ENCODE measurements at regions not wholly inside any gene's neighbourhood (a gene's known extent, or its start where the extent isn't known, plus 50 kb on each side); places are given as distances from the start of the nearest gene placed in this dataset.

DNA sequence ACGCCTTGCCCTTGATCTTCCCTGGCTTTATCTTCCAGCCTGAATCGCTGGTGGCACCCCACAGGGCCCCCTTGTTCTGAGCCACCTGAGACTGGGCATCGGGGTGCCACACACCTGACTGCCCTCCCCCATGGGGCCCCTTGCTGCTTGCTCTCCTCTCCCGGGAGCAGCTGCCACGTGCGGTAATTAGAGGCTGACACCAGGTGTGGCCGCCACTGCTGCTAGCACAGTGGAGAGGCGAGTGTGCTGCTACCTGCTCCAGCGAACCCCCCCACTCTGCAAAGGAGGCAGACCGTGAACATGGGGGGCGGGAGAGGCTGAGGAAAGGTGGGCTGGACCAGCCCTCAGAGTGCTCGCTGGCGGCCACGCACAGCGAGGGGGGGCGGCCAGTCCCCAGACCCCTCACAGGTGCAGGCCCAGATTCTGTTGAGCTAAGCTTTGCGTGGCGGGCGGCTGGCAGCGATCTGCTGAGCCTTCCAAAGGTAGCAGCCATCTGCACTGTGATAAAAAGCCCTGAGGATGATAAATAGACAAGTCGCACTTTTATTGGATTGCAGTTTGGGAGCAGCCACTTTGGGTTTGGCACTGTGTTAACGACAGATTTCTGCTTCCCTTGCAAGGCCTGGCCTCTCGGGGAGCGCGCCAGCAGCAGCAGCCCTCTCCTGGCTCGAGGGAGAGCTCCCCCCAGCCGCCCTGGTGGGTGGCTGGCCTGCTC lies 167.9 kb upstream of the GSE1 start:
- no peak overlapping the region for H3K27ac Mint-ChIP-seq
- no peaks in the 10 kb centered on the region for H3K36me3 Mint-ChIP-seq (ENCODE audit: low read depth)
- H3K4me3 Mint-ChIP-seq, result no peak overlapping the region
- H3K9me3 Mint-ChIP-seq, result no peaks in the 10 kb centered on the region
- no peaks in the 10 kb centered on the region for H3K27me3 Mint-ChIP-seq (ENCODE audit: low read depth)
- peaks cover 69% of the 10 kb centered on the region for H3K4me1 Mint-ChIP-seq
- TF ChIP-seq, protein P1, sequence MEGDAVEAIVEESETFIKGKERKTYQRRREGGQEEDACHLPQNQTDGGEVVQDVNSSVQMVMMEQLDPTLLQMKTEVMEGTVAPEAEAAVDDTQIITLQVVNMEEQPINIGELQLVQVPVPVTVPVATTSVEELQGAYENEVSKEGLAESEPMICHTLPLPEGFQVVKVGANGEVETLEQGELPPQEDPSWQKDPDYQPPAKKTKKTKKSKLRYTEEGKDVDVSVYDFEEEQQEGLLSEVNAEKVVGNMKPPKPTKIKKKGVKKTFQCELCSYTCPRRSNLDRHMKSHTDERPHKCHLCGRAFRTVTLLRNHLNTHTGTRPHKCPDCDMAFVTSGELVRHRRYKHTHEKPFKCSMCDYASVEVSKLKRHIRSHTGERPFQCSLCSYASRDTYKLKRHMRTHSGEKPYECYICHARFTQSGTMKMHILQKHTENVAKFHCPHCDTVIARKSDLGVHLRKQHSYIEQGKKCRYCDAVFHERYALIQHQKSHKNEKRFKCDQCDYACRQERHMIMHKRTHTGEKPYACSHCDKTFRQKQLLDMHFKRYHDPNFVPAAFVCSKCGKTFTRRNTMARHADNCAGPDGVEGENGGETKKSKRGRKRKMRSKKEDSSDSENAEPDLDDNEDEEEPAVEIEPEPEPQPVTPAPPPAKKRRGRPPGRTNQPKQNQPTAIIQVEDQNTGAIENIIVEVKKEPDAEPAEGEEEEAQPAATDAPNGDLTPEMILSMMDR (IDR thresholded peaks at IDR 0.05; ENCODE audit: unreplicated experiment in 3 of 3), result no peak

DNA sequence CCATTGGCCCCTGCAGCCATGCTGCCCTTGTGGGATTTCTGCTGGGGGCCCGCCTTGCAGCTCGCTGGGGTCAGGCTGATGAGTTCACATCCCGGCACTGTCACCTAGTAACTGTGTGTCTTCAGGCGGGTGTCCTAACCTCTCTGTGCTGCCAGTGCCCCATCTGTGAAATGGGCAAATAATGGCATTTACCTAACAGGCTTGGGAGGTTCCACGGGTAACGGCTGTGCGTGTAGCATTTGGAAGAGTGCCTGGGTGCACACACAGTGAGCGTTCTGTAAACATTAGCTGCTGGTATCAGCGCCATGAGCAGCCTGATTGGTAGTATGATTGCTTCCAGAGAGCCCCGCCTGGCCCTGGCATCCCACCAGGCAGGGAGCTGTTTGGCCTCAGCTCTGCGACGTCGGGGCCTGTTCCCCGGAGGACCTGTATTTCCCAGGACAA lies 167.3 kb upstream of the GSE1 start:
- no peaks in the 10 kb centered on the region for H3K9me3 Mint-ChIP-seq
- H3K36me3 Mint-ChIP-seq (ENCODE audit: low read depth), result no peaks in the 10 kb centered on the region
- TF ChIP-seq, protein P1 (IDR thresholded peaks at IDR 0.05; ENCODE audit: unreplicated experiment in 3 of 3), result no peak
- no peak overlapping the region for H3K4me3 Mint-ChIP-seq
- peaks cover 67% of the 10 kb centered on the region for H3K4me1 Mint-ChIP-seq
- no peaks in the 10 kb centered on the region for H3K27me3 Mint-ChIP-seq (ENCODE audit: low read depth)
- no peak overlapping the region for H3K27ac Mint-ChIP-seq

DNA sequence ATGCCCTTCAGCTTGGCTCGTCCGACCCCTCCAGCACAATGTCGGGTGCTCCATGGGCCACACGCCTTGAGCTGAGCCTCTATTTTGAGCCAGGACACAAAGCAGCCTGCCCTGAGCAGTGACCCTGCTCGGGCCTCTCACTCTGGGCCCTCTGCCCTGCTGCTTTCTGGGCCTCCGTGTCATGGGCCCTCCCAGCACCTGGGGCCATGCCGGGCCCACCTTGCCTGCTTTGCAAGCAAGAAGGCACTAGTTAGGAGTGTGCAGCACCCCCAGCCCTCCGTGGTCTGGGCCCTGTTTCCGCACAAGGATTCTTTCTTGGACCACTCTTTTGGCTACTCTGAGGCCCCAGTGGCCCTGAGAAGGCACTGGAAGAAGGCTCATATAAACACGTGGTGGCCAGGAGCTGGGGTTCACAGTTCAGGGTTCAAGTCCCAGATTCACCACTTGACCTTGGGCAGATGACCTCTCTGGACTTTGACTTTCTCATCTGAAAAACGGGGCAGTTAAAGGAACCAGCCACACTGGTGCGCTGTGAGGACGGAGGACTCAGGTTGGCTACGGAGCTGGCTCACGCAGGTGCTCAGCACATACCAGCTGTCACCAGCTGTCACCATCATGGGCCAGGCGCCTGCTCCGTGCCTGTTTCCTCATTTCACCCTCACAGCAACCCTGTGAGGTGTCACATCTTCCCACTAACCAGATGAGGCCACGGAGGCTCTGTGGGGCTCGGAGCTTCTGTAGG lies 166.0 kb upstream of the GSE1 start:
- TF ChIP-seq, protein P1 (IDR thresholded peaks at IDR 0.05; ENCODE audit: unreplicated experiment in 3 of 3), result no peak
- H3K4me3 Mint-ChIP-seq, result peak overlapping the region in 1 of 3 experiments; percentile 30
- H3K4me1 Mint-ChIP-seq, result peaks cover 58% of the 10 kb centered on the region
- H3K36me3 Mint-ChIP-seq (ENCODE audit: low read depth), result no peaks in the 10 kb centered on the region
- H3K9me3 Mint-ChIP-seq, result no peaks in the 10 kb centered on the region
- H3K27ac Mint-ChIP-seq, result no peak overlapping the region
- H3K27me3 Mint-ChIP-seq (ENCODE audit: low read depth), result no peaks in the 10 kb centered on the region

DNA sequence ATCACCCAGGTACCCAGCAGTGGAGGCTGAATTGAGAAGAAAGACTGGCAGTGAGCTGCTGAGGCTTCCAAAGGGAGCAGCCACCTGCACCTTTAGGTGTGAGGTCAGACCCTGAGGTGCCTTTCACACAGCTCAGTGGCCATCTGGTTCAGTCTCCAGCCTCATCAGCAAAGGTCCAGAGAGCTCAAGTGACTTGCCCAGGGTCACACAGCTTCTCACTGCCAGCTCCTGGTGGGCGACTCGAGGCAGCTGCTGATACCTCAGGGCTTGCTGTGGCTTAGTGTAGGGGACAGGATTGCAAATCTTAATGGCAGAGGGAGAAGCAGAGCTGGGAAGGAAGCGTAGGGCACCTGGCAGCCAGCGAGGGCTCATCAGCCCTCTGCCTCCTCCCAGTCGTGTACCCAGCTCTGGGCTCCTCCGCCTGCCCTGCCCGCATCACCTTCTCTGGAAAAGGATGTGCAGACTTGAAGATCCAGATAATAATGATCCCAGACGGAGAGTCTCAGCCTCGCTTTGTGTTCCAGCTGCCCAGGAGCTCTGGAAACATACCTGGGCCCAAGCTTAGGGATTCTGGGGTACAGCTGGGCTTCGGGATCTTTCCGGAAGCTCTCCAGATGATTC lies 165.3 kb upstream of the GSE1 start:
- H3K27me3 Mint-ChIP-seq (ENCODE audit: low read depth), result no peaks in the 10 kb centered on the region
- TF ChIP-seq, protein P1 (IDR thresholded peaks at IDR 0.05; ENCODE audit: unreplicated experiment in 3 of 3), result no peak
- H3K36me3 Mint-ChIP-seq (ENCODE audit: low read depth), result no peaks in the 10 kb centered on the region
- peaks cover 54% of the 10 kb centered on the region for H3K4me1 Mint-ChIP-seq
- no peak overlapping the region for H3K4me3 Mint-ChIP-seq
- no peaks in the 10 kb centered on the region for H3K9me3 Mint-ChIP-seq
- H3K27ac Mint-ChIP-seq, result peak overlapping the region; percentile 65 to 80 (median 72)

DNA sequence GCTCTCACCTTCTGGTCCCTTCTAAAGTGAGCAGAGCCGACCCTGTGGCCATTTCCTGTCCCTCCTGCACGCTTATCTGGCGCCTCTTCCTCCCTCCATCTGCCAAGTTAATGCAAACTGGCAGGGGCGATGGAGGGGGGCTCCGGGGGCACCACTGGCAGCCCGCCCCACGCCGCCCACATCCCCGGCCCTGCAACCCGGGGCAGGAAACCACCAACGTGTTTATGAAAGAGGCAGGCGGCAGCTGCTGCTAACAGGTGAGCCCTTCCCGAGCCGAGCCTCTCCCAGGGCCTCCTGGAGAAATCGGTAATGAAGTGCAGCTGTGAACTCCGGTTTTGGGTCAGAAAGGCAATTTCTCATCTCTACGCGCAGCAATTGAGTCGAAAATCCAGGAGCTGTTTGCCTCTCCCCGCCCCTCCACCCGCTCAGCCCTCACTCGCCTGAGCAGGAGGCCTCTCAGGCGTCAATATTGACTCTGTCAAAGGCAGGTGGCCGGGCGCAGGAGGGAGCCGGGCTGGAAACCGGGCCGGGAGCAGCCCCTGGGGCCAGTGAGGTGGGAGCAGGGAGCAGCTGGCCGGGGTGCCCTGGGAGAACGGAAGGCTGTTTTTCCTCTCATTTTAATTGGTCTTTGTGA lies 164.4 kb upstream of the GSE1 start:
- Mint-ChIP-seq H3K4me1 (peaks cover 54% of the 10 kb centered on the region), H3K9me3 (no peaks in the 10 kb centered on the region), H3K27ac (peak overlapping the region; percentile 72 to 83 (median 80)), H3K27me3 (ENCODE audit: low read depth) (no peaks in the 10 kb centered on the region), H3K36me3 (ENCODE audit: low read depth) (no peaks in the 10 kb centered on the region), H3K4me3 (peak overlapping the region in 1 of 3 experiments; percentile 20)
- TF ChIP-seq, protein P1 (IDR thresholded peaks at IDR 0.05; ENCODE audit: unreplicated experiment in 3 of 3), result no peak

Data from nephron (organoid).